ENCODE measurements at regions not wholly inside any gene's neighbourhood (a gene's known extent, or its start where the extent isn't known, plus 50 kb on each side); places are given as distances from the start of the nearest gene placed in this dataset.

GRCh38 chr1:217088011-217088410 lies 364.8 kb upstream of the ESRRG start:
- H3K27ac Mint-ChIP-seq (ENCODE audit: unreplicated experiment): no peak overlapping the region
- no peaks in the 10 kb centered on the region for H3K36me3 Mint-ChIP-seq (ENCODE audit: unreplicated experiment)
- peaks cover 8% of the 10 kb centered on the region for H3K4me1 Mint-ChIP-seq (ENCODE audit: low read depth, unreplicated experiment)
- peaks cover 2% of the 10 kb centered on the region for H3K9me3 Mint-ChIP-seq (ENCODE audit: unreplicated experiment)
- peaks cover 12% of the 10 kb centered on the region for H3K27me3 Mint-ChIP-seq (ENCODE audit: unreplicated experiment)
- H3K4me3 Mint-ChIP-seq (ENCODE audit: unreplicated experiment): no peak overlapping the region
- no peak for DNase-seq
- no peak for TF ChIP-seq CTCF (IDR thresholded peaks at IDR 0.05; ENCODE audit: partially characterized antibody, unreplicated experiment)

- TF ChIP-seq CTCF (IDR thresholded peaks at IDR 0.05; ENCODE audit: partially characterized antibody, unreplicated experiment): no peak
- Mint-ChIP-seq H3K27ac (ENCODE audit: unreplicated experiment) (no peak overlapping the region), H3K4me3 (ENCODE audit: unreplicated experiment) (no peak overlapping the region), H3K27me3 (ENCODE audit: unreplicated experiment) (no peaks in the 10 kb centered on the region), H3K36me3 (ENCODE audit: unreplicated experiment) (no peaks in the 10 kb centered on the region), H3K4me1 (ENCODE audit: low read depth, unreplicated experiment) (no peaks in the 10 kb centered on the region), H3K9me3 (ENCODE audit: unreplicated experiment) (no peaks in the 10 kb centered on the region)
- DNase-seq: no peak
These were observed 356.4 kb upstream of the ESRRG start for GRCh38 chr1:217079584-217079983.

- Mint-ChIP-seq H3K36me3 (ENCODE audit: unreplicated experiment) (no peaks in the 10 kb centered on the region), H3K4me1 (ENCODE audit: low read depth, unreplicated experiment) (no peaks in the 10 kb centered on the region), H3K9me3 (ENCODE audit: unreplicated experiment) (no peaks in the 10 kb centered on the region), H3K27ac (ENCODE audit: unreplicated experiment) (no peak overlapping the region), H3K4me3 (ENCODE audit: unreplicated experiment) (no peak overlapping the region), H3K27me3 (ENCODE audit: unreplicated experiment) (no peaks in the 10 kb centered on the region)
- no peak for DNase-seq
- no peak for TF ChIP-seq CTCF (IDR thresholded peaks at IDR 0.05; ENCODE audit: partially characterized antibody, unreplicated experiment)
These were observed 355.7 kb upstream of the ESRRG start for GRCh38 chr1:217078959-217079358.

- no peaks in the 10 kb centered on the region for H3K36me3 Mint-ChIP-seq (ENCODE audit: unreplicated experiment)
- H3K4me1 Mint-ChIP-seq (ENCODE audit: low read depth, unreplicated experiment): no peaks in the 10 kb centered on the region
- H3K4me3 Mint-ChIP-seq (ENCODE audit: unreplicated experiment): no peak overlapping the region
- H3K9me3 Mint-ChIP-seq (ENCODE audit: unreplicated experiment): no peaks in the 10 kb centered on the region
- H3K27ac Mint-ChIP-seq (ENCODE audit: unreplicated experiment): no peak overlapping the region
- DNase-seq: no peak
- TF ChIP-seq CTCF (IDR thresholded peaks at IDR 0.05; ENCODE audit: partially characterized antibody, unreplicated experiment): no peak
- no peaks in the 10 kb centered on the region for H3K27me3 Mint-ChIP-seq (ENCODE audit: unreplicated experiment)
These were observed 355.0 kb upstream of the ESRRG start for GRCh38 chr1:217078078-217078690.

GRCh38 chr1:217077426-217077825 lies 354.2 kb upstream of the ESRRG start:
- TF ChIP-seq CTCF (IDR thresholded peaks at IDR 0.05; ENCODE audit: partially characterized antibody, unreplicated experiment): no peak
- H3K4me1 Mint-ChIP-seq (ENCODE audit: low read depth, unreplicated experiment): no peaks in the 10 kb centered on the region
- H3K36me3 Mint-ChIP-seq (ENCODE audit: unreplicated experiment): no peaks in the 10 kb centered on the region
- no peak for DNase-seq
- H3K27me3 Mint-ChIP-seq (ENCODE audit: unreplicated experiment): no peaks in the 10 kb centered on the region
- H3K4me3 Mint-ChIP-seq (ENCODE audit: unreplicated experiment): no peak overlapping the region
- no peak overlapping the region for H3K27ac Mint-ChIP-seq (ENCODE audit: unreplicated experiment)
- no peaks in the 10 kb centered on the region for H3K9me3 Mint-ChIP-seq (ENCODE audit: unreplicated experiment)

Data from glutamatergic neuron (in vitro differentiated cells).